Medulla oblongata (tissue), 1 donor: ENCODE measurements at regions not wholly inside any gene's neighbourhood (a gene's known extent, or its start where the extent isn't known, plus 50 kb on each side); places are given as distances from the start of the nearest gene placed in this dataset.
"Not testable (repeated sequence)": the region's sequence is repeated elsewhere in the genome, so short reads cannot be mapped to it uniquely, and the experiment has no call there.

ENCODE experiments used
- DNase-seq: peaks from one replicate; pipeline ENCODE4 v3.0.0-alpha.2; 2015; ENCODE audit errors: extremely low spot score

GRCh38 chr11:38582151-38582550 lies 1984.1 kb upstream of the RAG2 start:
- no peak for DNase-seq

- DNase-seq, result no peak
Measured at GRCh38 chr11:38577769-38578168, 1979.7 kb upstream of the RAG2 start.

- no peak for DNase-seq
Measured at GRCh38 chr11:38562562-38562961, 1964.5 kb upstream of the RAG2 start.

GRCh38 chr11:38553148-38553547 lies 1955.1 kb upstream of the RAG2 start:
- DNase-seq, result no peak

- DNase-seq, result no peak
Measured at GRCh38 chr11:38547462-38547861, 1949.4 kb upstream of the RAG2 start.

- DNase-seq, result no peak
Measured at GRCh38 chr11:38543986-38544385, 1946.0 kb upstream of the RAG2 start.

GRCh38 chr11:38543311-38543710 lies 1945.3 kb upstream of the RAG2 start:
- no peak for DNase-seq

GRCh38 chr11:38538866-38539680 lies 1941.0 kb upstream of the RAG2 start:
- no peak for DNase-seq

GRCh38 chr11:38530226-38530625 lies 1932.2 kb upstream of the RAG2 start:
- DNase-seq, result no peak

- DNase-seq, result no peak
Measured at GRCh38 chr11:38524945-38525344, 1926.9 kb upstream of the RAG2 start.

GRCh38 chr11:38517991-38518390 lies 1920.0 kb upstream of the RAG2 start:
- no peak for DNase-seq

- DNase-seq, result not testable (repeated sequence)
Measured at GRCh38 chr11:38512830-38513229, 1914.8 kb upstream of the RAG2 start.

- DNase-seq, result no peak
Measured at GRCh38 chr11:38510041-38510440, 1912.0 kb upstream of the RAG2 start.

- DNase-seq, result no peak
Measured at GRCh38 chr11:38503876-38504275, 1905.8 kb upstream of the RAG2 start.

GRCh38 chr11:38498721-38499120 lies 1900.7 kb upstream of the RAG2 start:
- no peak for DNase-seq

- no peak for DNase-seq
Measured at GRCh38 chr11:38491986-38492385, 1894.0 kb upstream of the RAG2 start.

GRCh38 chr11:38481391-38481790 lies 1883.4 kb upstream of the RAG2 start:
- no peak for DNase-seq

- no peak for DNase-seq
Measured at GRCh38 chr11:38476808-38477575, 1879.0 kb upstream of the RAG2 start.

GRCh38 chr11:38461751-38462150 lies 1863.7 kb upstream of the RAG2 start:
- no peak for DNase-seq

- DNase-seq, result peak; percentile 3
Measured at GRCh38 chr11:38460896-38461295, 1862.9 kb upstream of the RAG2 start.

GRCh38 chr11:38460429-38460828 lies 1862.4 kb upstream of the RAG2 start:
- DNase-seq, result no peak

- no peak for DNase-seq
Measured at GRCh38 chr11:38456371-38456770, 1858.3 kb upstream of the RAG2 start.

GRCh38 chr11:38448284-38448683 lies 1850.2 kb upstream of the RAG2 start:
- no peak for DNase-seq
